Ectodermal cell (in vitro differentiated cells): ENCODE measurements at regions not wholly inside any gene's neighbourhood (a gene's known extent, or its start where the extent isn't known, plus 50 kb on each side); places are given as distances from the start of the nearest gene placed in this dataset.

ENCODE experiments used
- H3K27ac ChIP-seq: 2 replicates; pipeline ENCODE4 v1.7.0; 2013; ENCODE audit warnings: mild to moderate bottlenecking, low read depth, low read length; ENCODE audit not compliant: insufficient read depth, poor library complexity, severe bottlenecking
- H3K27me3 ChIP-seq: 2 replicates; pipeline ENCODE4 v1.7.0; 2013; ENCODE audit warnings: mild to moderate bottlenecking, low read length; ENCODE audit not compliant: insufficient read depth, control insufficient read depth, poor library complexity, severe bottlenecking
- H3K36me3 ChIP-seq: one replicate; pipeline ENCODE4 v1.7.0; 2013; ENCODE audit warnings: low read length; ENCODE audit not compliant: control insufficient read depth, insufficient read depth
- H3K4me1 ChIP-seq: one replicate; pipeline ENCODE4 v1.7.0; 2013; ENCODE audit warnings: low read length; ENCODE audit not compliant: control insufficient read depth, insufficient read depth
- H3K4me3 ChIP-seq: 2 replicates; pipeline ENCODE4 v1.7.0; 2013; ENCODE audit warnings: low read depth, low read length, control low read depth; ENCODE audit not compliant: insufficient read depth
- H3K9me3 ChIP-seq: 2 replicates; pipeline ENCODE4 v1.7.0; 2013; ENCODE audit warnings: mild to moderate bottlenecking, low read length, moderate library complexity; ENCODE audit not compliant: control insufficient read depth
- WGBS, 2 experiments: methylation state at CpG; one replicate each; pipeline ENCODE4 v1.1.7; 2013; ENCODE audit warnings: missing lambda C conversion rate in 2 of 2; 5-methylcytosine and 5-hydroxymethylcytosine counted together

- Histone ChIP-seq H3K4me3 (no peak overlapping the region), H3K36me3 (no peaks in the 10 kb centered on the region), H3K4me1 (no peaks in the 10 kb centered on the region), H3K27ac (no peak overlapping the region), H3K27me3 (no peaks in the 10 kb centered on the region), H3K9me3 (no peaks in the 10 kb centered on the region)
- 94 to 100% methylated on average over 1 of the region's 1 CpG for WGBS, 2 experiments
Observed at GRCh38 chr6:21501815-21502214, 91.7 kb upstream of the SOX4 start.

GRCh38 chr6:21502682-21503081, 90.9 kb upstream of the SOX4 start:
- no peaks in the 10 kb centered on the region for H3K9me3 ChIP-seq
- H3K27ac ChIP-seq = no peak overlapping the region
- H3K27me3 ChIP-seq = no peaks in the 10 kb centered on the region
- no peak overlapping the region for H3K4me3 ChIP-seq
- H3K36me3 ChIP-seq = no peaks in the 10 kb centered on the region
- 83 to 95% methylated on average over 1 of the region's 1 CpG for WGBS, 2 experiments
- H3K4me1 ChIP-seq = no peaks in the 10 kb centered on the region

GRCh38 chr6:21504790-21505189, 88.8 kb upstream of the SOX4 start:
- H3K27me3 ChIP-seq = no peaks in the 10 kb centered on the region
- H3K36me3 ChIP-seq = no peaks in the 10 kb centered on the region
- H3K27ac ChIP-seq = no peak overlapping the region
- 91 to 92% methylated on average over 6 of the region's 6 CpGs for WGBS, 2 experiments
- H3K4me1 ChIP-seq = no peaks in the 10 kb centered on the region
- no peak overlapping the region for H3K4me3 ChIP-seq
- H3K9me3 ChIP-seq = no peaks in the 10 kb centered on the region

- H3K27me3 ChIP-seq = no peaks in the 10 kb centered on the region
- no peak overlapping the region for H3K4me3 ChIP-seq
- H3K27ac ChIP-seq = no peak overlapping the region
- H3K4me1 ChIP-seq = no peaks in the 10 kb centered on the region
- 91 to 96% methylated on average over 5 of the region's 5 CpGs for WGBS, 2 experiments
- H3K36me3 ChIP-seq = no peaks in the 10 kb centered on the region
- H3K9me3 ChIP-seq = no peaks in the 10 kb centered on the region
Observed at GRCh38 chr6:21505574-21505990, 88.0 kb upstream of the SOX4 start.

GRCh38 chr6:21506126-21506525, 87.4 kb upstream of the SOX4 start:
- Histone ChIP-seq H3K27ac (no peak overlapping the region), H3K4me1 (no peaks in the 10 kb centered on the region), H3K9me3 (no peaks in the 10 kb centered on the region), H3K27me3 (no peaks in the 10 kb centered on the region), H3K36me3 (no peaks in the 10 kb centered on the region), H3K4me3 (no peak overlapping the region)
- WGBS, 2 experiments = 90 to 91% methylated on average over 4 of the region's 4 CpGs

GRCh38 chr6:21507811-21508210, 85.7 kb upstream of the SOX4 start:
- Histone ChIP-seq H3K9me3 (no peaks in the 10 kb centered on the region), H3K4me3 (no peak overlapping the region), H3K27me3 (no peaks in the 10 kb centered on the region), H3K4me1 (no peaks in the 10 kb centered on the region), H3K27ac (no peak overlapping the region), H3K36me3 (no peaks in the 10 kb centered on the region)
- WGBS, 2 experiments = 82 to 96% methylated on average over 2 of the region's 2 CpGs

GRCh38 chr6:21508753-21509152, 84.8 kb upstream of the SOX4 start:
- H3K27me3 ChIP-seq = no peaks in the 10 kb centered on the region
- 83 to 91% methylated on average over 4 of the region's 4 CpGs for WGBS, 2 experiments
- no peak overlapping the region for H3K4me3 ChIP-seq
- H3K4me1 ChIP-seq = no peaks in the 10 kb centered on the region
- H3K27ac ChIP-seq = no peak overlapping the region
- no peaks in the 10 kb centered on the region for H3K9me3 ChIP-seq
- H3K36me3 ChIP-seq = no peaks in the 10 kb centered on the region

GRCh38 chr6:21511891-21512550, 81.5 kb upstream of the SOX4 start:
- H3K9me3 ChIP-seq = no peaks in the 10 kb centered on the region
- H3K27me3 ChIP-seq = no peaks in the 10 kb centered on the region
- no peak overlapping the region for H3K4me3 ChIP-seq
- 65 to 76% methylated on average over 6 of the region's 6 CpGs for WGBS, 2 experiments
- H3K27ac ChIP-seq = no peak overlapping the region
- H3K36me3 ChIP-seq = no peaks in the 10 kb centered on the region
- H3K4me1 ChIP-seq = no peaks in the 10 kb centered on the region

- H3K36me3 ChIP-seq = no peaks in the 10 kb centered on the region
- 94% methylated on average over 4 of the region's 4 CpGs for WGBS, 2 experiments
- H3K27me3 ChIP-seq = no peaks in the 10 kb centered on the region
- no peaks in the 10 kb centered on the region for H3K4me1 ChIP-seq
- H3K9me3 ChIP-seq = no peaks in the 10 kb centered on the region
- H3K4me3 ChIP-seq = no peak overlapping the region
- H3K27ac ChIP-seq = no peak overlapping the region
Observed at GRCh38 chr6:21514288-21514687, 79.3 kb upstream of the SOX4 start.

GRCh38 chr6:21518317-21518716, 75.2 kb upstream of the SOX4 start:
- 87 to 92% methylated on average over 3 to 4 of the region's 4 CpGs for WGBS, 2 experiments
- no peaks in the 10 kb centered on the region for H3K4me1 ChIP-seq
- no peaks in the 10 kb centered on the region for H3K27me3 ChIP-seq
- H3K9me3 ChIP-seq = no peaks in the 10 kb centered on the region
- no peaks in the 10 kb centered on the region for H3K36me3 ChIP-seq
- no peak overlapping the region for H3K27ac ChIP-seq
- H3K4me3 ChIP-seq = no peak overlapping the region

- Histone ChIP-seq H3K36me3 (no peaks in the 10 kb centered on the region), H3K27me3 (no peaks in the 10 kb centered on the region), H3K4me1 (no peaks in the 10 kb centered on the region), H3K4me3 (no peak overlapping the region), H3K9me3 (no peaks in the 10 kb centered on the region), H3K27ac (no peak overlapping the region)
- 83% methylated on average over 1 of the region's 1 CpG; no CpG with 5 or more reads in 1 of the 2 experiments for WGBS, 2 experiments
Observed at GRCh38 chr6:21519642-21520041, 73.9 kb upstream of the SOX4 start.
